Epithelial cell of proximal tubule (primary cell): ENCODE measurements at regions not wholly inside any gene's neighbourhood (a gene's known extent, or its start where the extent isn't known, plus 50 kb on each side); places are given as distances from the start of the nearest gene placed in this dataset.

Experiments
- DNase-seq: peaks from one replicate; pipeline ENCODE4 v3.0.0-alpha.2; 2011; ENCODE audit warnings: low read depth
- H3K4me3 ChIP-seq: 2 replicates; pipeline ENCODE4 v1.5.1; 2011; ENCODE audit warnings: low read depth, mild to moderate bottlenecking, low read length
- CTCF ChIP-seq: conservative IDR thresholded peaks from 2 replicates; pipeline ENCODE4 v1.5.1; 2012; ENCODE audit warnings: low read depth, mild to moderate bottlenecking, low read length

- no peak overlapping the region for H3K4me3 ChIP-seq
- TF ChIP-seq CTCF, result no peak
- DNase-seq, result no peak
Measured at GRCh38 chr6:134706153-134706552, 243.7 kb downstream of the ALDH8A1 start.

GRCh38 chr6:134703206-134703605 lies 246.7 kb downstream of the ALDH8A1 start:
- no peak for TF ChIP-seq CTCF
- H3K4me3 ChIP-seq, result no peak overlapping the region
- DNase-seq, result no peak

- TF ChIP-seq CTCF, result no peak
- no peak for DNase-seq
- no peak overlapping the region for H3K4me3 ChIP-seq
Measured at GRCh38 chr6:134702279-134702678, 247.6 kb downstream of the ALDH8A1 start.

- no peak overlapping the region for H3K4me3 ChIP-seq
- no peak for DNase-seq
- no peak for TF ChIP-seq CTCF
Measured at GRCh38 chr6:134701301-134701700, 248.6 kb downstream of the ALDH8A1 start.

GRCh38 chr6:134698228-134698627 lies 251.7 kb downstream of the ALDH8A1 start:
- no peak for TF ChIP-seq CTCF
- no peak overlapping the region for H3K4me3 ChIP-seq
- DNase-seq, result no peak

GRCh38 chr6:134692008-134692407 lies 257.9 kb downstream of the ALDH8A1 start:
- no peak for DNase-seq
- no peak overlapping the region for H3K4me3 ChIP-seq
- no peak for TF ChIP-seq CTCF

GRCh38 chr6:134691180-134691579 lies 258.7 kb downstream of the ALDH8A1 start:
- peak; percentile 3 for TF ChIP-seq CTCF
- DNase-seq, result no peak
- no peak overlapping the region for H3K4me3 ChIP-seq
